HEK293 (cell line): ENCODE measurements at regions not wholly inside any gene's neighbourhood (a gene's known extent, or its start where the extent isn't known, plus 50 kb on each side); places are given as distances from the start of the nearest gene placed in this dataset.
A peak's percentile ranks its signal among the peaks of the same experiment; 100 is the strongest.

Experiments used
- CTCF ChIA-PET: fragments of 350-600 bp; formaldehyde crosslinking; extraction: SDS; loops from one replicate; lab custom pipeline; 2021; ENCODE audit warnings: antibody characterized with exemption; lab: Yijun Ruan, JAX
- POLR2A ChIA-PET: fragments of 300-600 bp; formaldehyde crosslinking; extraction: SDS; loops from one replicate; lab custom pipeline; 2020; ENCODE audit warnings: antibody characterized with exemption, inconsistent platforms; lab: Yijun Ruan, JAX
- H3K27ac ChIP-seq: fragments of 200-500 bp; sonication (Bioruptor generic); 2 replicates; pipeline ENCODE4 v1.5.1; 2014; ENCODE audit warnings: low read depth, low read length, control low read depth, inconsistent platforms; ENCODE audit errors: extremely low read depth
- H3K36me3 ChIP-seq, 2 experiments: fragments of 200-500 bp in 1 of 2; sonication (Bioruptor generic) in 1 of 2; 1 replicate in 1 of 2; 2 replicates in 1 of 2; pipeline ENCODE4 v1.5.1; 2014 to 2017; ENCODE audit warnings: inconsistent platforms in 2 of 2, low read length in 2 of 2; ENCODE audit not compliant: control insufficient read depth in 2 of 2, insufficient read depth in 1 of 2
- H3K4me1 ChIP-seq: fragments of 200-500 bp; sonication (Bioruptor generic); 2 replicates; pipeline ENCODE4 v1.5.1; 2014; ENCODE audit warnings: mild to moderate bottlenecking, low read length, inconsistent platforms; ENCODE audit not compliant: control insufficient read depth, insufficient read depth
- H3K4me3 ChIP-seq: 2 replicates; pipeline ENCODE4 v1.5.1; 2011; ENCODE audit warnings: low read depth, mild to moderate bottlenecking, control low read depth, low read length, moderate library complexity
- H3K9me3 ChIP-seq: fragments of 200-500 bp; sonication (Bioruptor generic); 2 replicates; pipeline ENCODE4 v1.5.1; 2014; ENCODE audit warnings: low read depth, low read length, inconsistent platforms; ENCODE audit not compliant: control insufficient read depth, insufficient read depth
- KLF7 ChIP-seq: fragments of 450-650 bp; formaldehyde crosslinking; IDR thresholded peaks from 2 replicates; pipeline ENCODE4 v1.5.1; 2016; ENCODE audit warnings: missing biosample characterization, missing genetic modification characterization, borderline replicate concordance
- MEIS1 ChIP-seq: sonication (generic); formaldehyde crosslinking; IDR thresholded peaks from 2 replicates; pipeline ENCODE4 v1.8.1; 2022; ENCODE audit warnings: missing genetic modification reagents, mild to moderate bottlenecking, borderline replicate concordance
- MZF1 ChIP-seq: fragments of 450-650 bp; formaldehyde crosslinking; IDR thresholded peaks from 2 replicates; pipeline ENCODE4 v1.5.1; 2017; ENCODE audit warnings: missing biosample characterization, missing genetic modification characterization, borderline replicate concordance
- PRDM4 ChIP-seq: fragments of 450-650 bp; formaldehyde crosslinking; IDR thresholded peaks from 2 replicates; pipeline ENCODE4 v1.5.1; 2017; ENCODE audit warnings: missing biosample characterization, missing genetic modification characterization
- SALL2 ChIP-seq: fragments of 450-650 bp; formaldehyde crosslinking; IDR thresholded peaks from 2 replicates; pipeline ENCODE4 v1.5.0; 2017; ENCODE audit warnings: missing biosample characterization, mild to moderate bottlenecking, missing genetic modification characterization, borderline replicate concordance
- TCF7L2 ChIP-seq: IDR thresholded peaks from 2 replicates; pipeline ENCODE4 v1.6.1; 2011; ENCODE audit warnings: low read depth, mild to moderate bottlenecking, inconsistent platforms, low read length, moderate library complexity, borderline replicate concordance
- YY1 ChIP-seq: fragments of 450-650 bp; formaldehyde crosslinking; IDR thresholded peaks from 2 replicates; pipeline ENCODE4 v1.5.1; 2018; ENCODE audit warnings: missing biosample characterization, missing genetic modification characterization
- ZBTB8A ChIP-seq: fragments of 450-650 bp; formaldehyde crosslinking; IDR thresholded peaks from 2 replicates; pipeline ENCODE4 v1.5.1; 2016; ENCODE audit warnings: missing biosample characterization, missing genetic modification characterization
- ZNF114 ChIP-seq: fragments of 450-650 bp; formaldehyde crosslinking; IDR thresholded peaks from 2 replicates; pipeline ENCODE4 v1.5.0; 2017; ENCODE audit warnings: missing biosample characterization, missing genetic modification characterization
- ZNF138 ChIP-seq: fragments of 450-650 bp; formaldehyde crosslinking; IDR thresholded peaks from 2 replicates; pipeline ENCODE4 v1.5.1; 2016; ENCODE audit warnings: missing biosample characterization, missing genetic modification characterization, borderline replicate concordance
- ZNF146 ChIP-seq: fragments of 450-650 bp; formaldehyde crosslinking; IDR thresholded peaks from 2 replicates; pipeline ENCODE4 v1.5.1; 2016; ENCODE audit warnings: missing biosample characterization, missing genetic modification characterization
- ZNF16 ChIP-seq: fragments of 450-650 bp; formaldehyde crosslinking; IDR thresholded peaks from 2 replicates; pipeline ENCODE4 v1.5.1; 2016; ENCODE audit warnings: low read depth, missing biosample characterization, missing genetic modification characterization
- ZNF266 ChIP-seq: fragments of 450-650 bp; formaldehyde crosslinking; IDR thresholded peaks from 2 replicates; pipeline ENCODE4 v1.5.1; 2016; ENCODE audit warnings: missing biosample characterization, missing genetic modification characterization, low read depth
- ZNF37A ChIP-seq: fragments of 450-650 bp; IDR thresholded peaks from 2 replicates; pipeline ENCODE4 v1.5.1; 2018; ENCODE audit warnings: missing biosample characterization, missing genetic modification characterization
- ZNF544 ChIP-seq: fragments of 450-650 bp; formaldehyde crosslinking; IDR thresholded peaks from 2 replicates; pipeline ENCODE4 v1.5.0; 2017; ENCODE audit warnings: missing biosample characterization, missing genetic modification characterization
- ZNF549 ChIP-seq: fragments of 450-650 bp; IDR thresholded peaks from 2 replicates; pipeline ENCODE4 v1.5.1; 2018; ENCODE audit warnings: missing biosample characterization, missing genetic modification characterization, mild to moderate bottlenecking, inconsistent platforms, moderate library complexity
- ZNF623 ChIP-seq: fragments of 450-650 bp; formaldehyde crosslinking; IDR thresholded peaks from 2 replicates; pipeline ENCODE4 v1.5.1; 2016; ENCODE audit warnings: missing biosample characterization, missing genetic modification characterization
- ZNF624 ChIP-seq: fragments of 450-650 bp; formaldehyde crosslinking; IDR thresholded peaks from 2 replicates; pipeline ENCODE4 v1.5.1; 2017; ENCODE audit warnings: missing biosample characterization, missing genetic modification characterization
- ZNF747 ChIP-seq: fragments of 450-650 bp; formaldehyde crosslinking; IDR thresholded peaks from 2 replicates; pipeline ENCODE4 v1.5.1; 2016; ENCODE audit warnings: missing biosample characterization, missing genetic modification characterization
- ZNF768 ChIP-seq: fragments of 450-650 bp; formaldehyde crosslinking; IDR thresholded peaks from 2 replicates; pipeline ENCODE4 v1.5.1; 2018; ENCODE audit warnings: missing biosample characterization, mild to moderate bottlenecking, missing genetic modification characterization
- TF ChIP-seq, protein P1 (sequence below): fragments of 450-650 bp; formaldehyde crosslinking; IDR thresholded peaks from 2 replicates; pipeline ENCODE4 v1.5.1; 2016; ENCODE audit warnings: missing biosample characterization, missing genetic modification characterization, low read depth

GRCh38 chr2:211113334-211114175, 557.2 kb downstream of the CPS1 start:
- CTCF ChIA-PET, result interaction anchor here (0.6 kb wide), 1 partner anchor 20 kb away, joined by 3 read pairs; no protein-coding TSS in a partner anchor
- Histone ChIP-seq H3K36me3 (no peaks in the 10 kb centered on the region), H3K27ac (no peak overlapping the region), H3K4me3 (no peak overlapping the region), H3K9me3 (no peaks in the 10 kb centered on the region), H3K4me1 (no peaks in the 10 kb centered on the region)
- POLR2A ChIA-PET, result no interaction called here
- no peak for TF ChIP-seq ZNF768 (tag by site-specific recombination)
- peak; percentile 76 for TF ChIP-seq ZNF549

DNA sequence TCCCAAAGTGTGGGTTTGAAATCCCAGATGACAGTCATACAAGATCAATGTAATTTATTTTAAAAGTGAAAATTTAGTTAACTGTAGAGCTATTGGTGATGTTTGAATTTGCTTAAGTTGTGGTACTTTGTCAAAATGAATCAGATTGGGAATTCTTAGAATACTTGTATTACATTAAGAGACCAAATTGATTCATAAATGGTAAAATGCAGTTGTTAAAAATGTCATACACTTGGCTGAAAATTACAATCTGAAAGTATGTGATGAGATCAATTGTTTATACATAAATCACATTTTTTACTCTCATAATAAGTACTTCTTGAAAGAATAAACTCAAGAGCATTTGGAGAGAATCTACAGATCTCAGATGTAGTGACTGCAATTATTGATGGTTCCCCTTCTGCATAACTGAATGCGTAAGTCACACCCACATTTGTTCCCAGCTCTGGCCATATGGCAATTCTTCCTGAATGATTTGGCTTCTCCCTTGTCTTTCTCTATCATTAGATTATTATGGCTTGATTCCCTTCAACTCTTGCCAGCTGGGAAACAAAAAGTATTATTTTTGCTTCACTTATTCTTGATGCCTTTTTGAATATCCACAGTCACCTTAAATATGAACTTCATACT, 558.5 kb downstream of the CPS1 start:
- TF ChIP-seq ZNF544 (tag by site-specific recombination), result no peak
- no peak for TF ChIP-seq KLF7 (tag by site-specific recombination)
- no peak for TF ChIP-seq MZF1 (tag by site-specific recombination)
- no peak for TF ChIP-seq ZBTB8A (tag by site-specific recombination)
- TF ChIP-seq ZNF266, result no peak
- TF ChIP-seq ZNF16, result no peak
- TF ChIP-seq TCF7L2, result no peak
- TF ChIP-seq, protein P1, sequence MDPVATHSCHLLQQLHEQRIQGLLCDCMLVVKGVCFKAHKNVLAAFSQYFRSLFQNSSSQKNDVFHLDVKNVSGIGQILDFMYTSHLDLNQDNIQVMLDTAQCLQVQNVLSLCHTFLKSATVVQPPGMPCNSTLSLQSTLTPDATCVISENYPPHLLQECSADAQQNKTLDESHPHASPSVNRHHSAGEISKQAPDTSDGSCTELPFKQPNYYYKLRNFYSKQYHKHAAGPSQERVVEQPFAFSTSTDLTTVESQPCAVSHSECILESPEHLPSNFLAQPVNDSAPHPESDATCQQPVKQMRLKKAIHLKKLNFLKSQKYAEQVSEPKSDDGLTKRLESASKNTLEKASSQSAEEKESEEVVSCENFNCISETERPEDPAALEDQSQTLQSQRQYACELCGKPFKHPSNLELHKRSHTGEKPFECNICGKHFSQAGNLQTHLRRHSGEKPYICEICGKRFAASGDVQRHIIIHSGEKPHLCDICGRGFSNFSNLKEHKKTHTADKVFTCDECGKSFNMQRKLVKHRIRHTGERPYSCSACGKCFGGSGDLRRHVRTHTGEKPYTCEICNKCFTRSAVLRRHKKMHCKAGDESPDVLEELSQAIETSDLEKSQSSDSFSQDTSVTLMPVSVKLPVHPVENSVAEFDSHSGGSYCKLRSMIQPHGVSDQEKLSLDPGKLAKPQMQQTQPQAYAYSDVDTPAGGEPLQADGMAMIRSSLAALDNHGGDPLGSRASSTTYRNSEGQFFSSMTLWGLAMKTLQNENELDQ (tag by site-specific recombination), result no peak
- no peak for TF ChIP-seq ZNF37A (tag by site-specific recombination)
- no peak for TF ChIP-seq ZNF138
- TF ChIP-seq YY1 (tag by site-specific recombination), result no peak
- TF ChIP-seq ZNF146 (tag by site-specific recombination), result no peak
- no peak for TF ChIP-seq MEIS1 (CRISPR knock-in tag)
- no peak for TF ChIP-seq ZNF114
- no peak for TF ChIP-seq PRDM4 (tag by site-specific recombination)
- no peak for TF ChIP-seq ZNF624 (tag by site-specific recombination)
- no peak for TF ChIP-seq ZNF623 (tag by site-specific recombination)
- no peak for TF ChIP-seq ZNF747 (tag by site-specific recombination)
- no peak for TF ChIP-seq SALL2
- Histone ChIP-seq H3K36me3 (no peaks in the 10 kb centered on the region), H3K4me1 (no peaks in the 10 kb centered on the region), H3K9me3 (no peaks in the 10 kb centered on the region), H3K4me3 (no peak overlapping the region), H3K27ac (no peak overlapping the region)
- CTCF ChIA-PET, result interaction anchor here (0.5 to 0.6 kb wide), 2 partner anchors 8 to 868 kb away, joined by 3 read pairs; no protein-coding TSS in a partner anchor
- POLR2A ChIA-PET, result no interaction called here
